Endothelial cell of umbilical vein (primary cell): ENCODE measurements at regions not wholly inside any gene's neighbourhood (a gene's known extent, or its start where the extent isn't known, plus 50 kb on each side); places are given as distances from the start of the nearest gene placed in this dataset.

ENCODE experiments used
- BruUV-seq: library from RNA; stranded (reverse); fragments of 400-500 nt; replicated peaks from 2 replicates; lab custom pipeline; 2021; lab: Mats Ljungman, UMichigan
- CTCF ChIA-PET: fragments of 300-600, 350-600 bp; sonication (Branson Sonifier 250); formaldehyde crosslinking; loops from one replicate; lab custom pipeline; 2021; ENCODE audit warnings: antibody characterized with exemption, inconsistent platforms; lab: Charles Lee
- POLR2A ChIA-PET: fragments of 300-600, 350-600 bp; sonication (Branson Sonifier 250); formaldehyde crosslinking; loops from one replicate; lab custom pipeline; 2021; ENCODE audit warnings: antibody characterized with exemption, inconsistent platforms; lab: Charles Lee
- DNase-seq: peaks from one replicate; pipeline ENCODE4 v3.0.0-alpha.2; 2011; ENCODE audit warnings: low read depth, low spot score
- FAIRE-seq: peaks from 2 replicates; lab custom pipeline; 2011; peaks lifted over from hg19 to GRCh38; lab: Jason Lieb, UNC
- H2AFZ ChIP-seq: 2 replicates; pipeline ENCODE4 v1.6.0; 2012; ENCODE audit warnings: low read depth, low read length, control low read depth, inconsistent platforms
- H3K27ac ChIP-seq: 2 replicates; pipeline ENCODE4 v1.5.1; 2011; ENCODE audit warnings: low read depth, mild to moderate bottlenecking, control low read depth, low read length, moderate library complexity; ENCODE audit not compliant: insufficient read depth
- H3K27me3 ChIP-seq, 2 experiments: 2 replicates each; pipeline versions ENCODE4 v1.6.0 to v1.6.1; 2011; ENCODE audit warnings: low read length in 2 of 2, mixed read lengths in 1 of 2; ENCODE audit not compliant: control insufficient read depth in 2 of 2, insufficient read depth in 2 of 2
- H3K36me3 ChIP-seq, 2 experiments: 2 replicates in 1 of 2; 3 replicates in 1 of 2; pipeline ENCODE4 v1.5.1; 2011; ENCODE audit warnings: low read length in 2 of 2, mild to moderate bottlenecking in 1 of 2, moderate library complexity in 1 of 2; ENCODE audit not compliant: control insufficient read depth in 2 of 2, insufficient read depth in 2 of 2; ENCODE audit errors: extremely low read depth in 1 of 2
- H3K4me1 ChIP-seq: 3 replicates; pipeline ENCODE4 v1.5.1; 2011; ENCODE audit warnings: mild to moderate bottlenecking, low read length; ENCODE audit not compliant: control insufficient read depth, insufficient read depth; ENCODE audit errors: extremely low read depth
- H3K4me2 ChIP-seq: 2 replicates; pipeline ENCODE4 v1.6.1; 2011; ENCODE audit warnings: low read length, control low read depth, mixed read lengths; ENCODE audit not compliant: insufficient read depth
- H3K4me3 ChIP-seq, 3 experiments: fragments of 200-600 bp in 1 of 3; sonication (generic), shearing (Covaris generic) in 1 of 3; replicated peaks in 1 of 3; 2 replicates each; pipeline ENCODE4 v1.5.1; 2011 to 2016; ENCODE audit warnings: control low read depth in 3 of 3, low read length in 3 of 3, mild to moderate bottlenecking in 2 of 3, inconsistent platforms in 1 of 3, low read depth in 1 of 3, moderate library complexity in 1 of 3; ENCODE audit not compliant: insufficient read depth in 1 of 3
- H3K79me2 ChIP-seq: 2 replicates; pipeline ENCODE4 v1.6.0; 2012; ENCODE audit warnings: low read length, inconsistent platforms; ENCODE audit not compliant: control insufficient read depth, insufficient read depth
- H3K9ac ChIP-seq: replicated peaks from 2 replicates; pipeline ENCODE3; 2011; ENCODE audit warnings: low read length, control low read depth; ENCODE audit not compliant: insufficient read depth; ENCODE audit errors: extremely low read depth
- H3K9me1 ChIP-seq: replicated peaks from 3 replicates; pipeline ENCODE4 v1.6.0; 2011; ENCODE audit warnings: mild to moderate bottlenecking, low read length; ENCODE audit not compliant: control insufficient read depth, insufficient read depth; ENCODE audit errors: extremely low read depth
- H3K9me3 ChIP-seq: replicated peaks from 2 replicates; pipeline ENCODE4 v1.5.1; 2012; ENCODE audit warnings: low read length, inconsistent platforms; ENCODE audit not compliant: control insufficient read depth, insufficient read depth
- H4K20me1 ChIP-seq: replicated peaks from 2 replicates; pipeline ENCODE3; 2011; ENCODE audit warnings: mild to moderate bottlenecking, low read length; ENCODE audit not compliant: control insufficient read depth, insufficient read depth; ENCODE audit errors: extremely low read depth
- EZH2 ChIP-seq: IDR thresholded peaks from 2 replicates; pipeline ENCODE4 v1.6.1; 2012; ENCODE audit warnings: borderline replicate concordance, low read depth, mild to moderate bottlenecking, moderate library complexity, low read length, inconsistent platforms; ENCODE audit not compliant: severe bottlenecking
- FOS ChIP-seq: IDR thresholded peaks from 2 replicates; pipeline ENCODE4 v1.6.1; 2011; ENCODE audit warnings: mild to moderate bottlenecking, low read length, moderate library complexity, borderline replicate concordance; ENCODE audit not compliant: insufficient read depth
- GATA2 ChIP-seq: IDR thresholded peaks from 2 replicates; pipeline ENCODE4 v1.7.0; 2011; ENCODE audit warnings: low read depth, mild to moderate bottlenecking, moderate library complexity, mixed read lengths, low read length; ENCODE audit not compliant: insufficient read length, insufficient read depth
- JUN ChIP-seq: IDR thresholded peaks from 2 replicates; pipeline ENCODE4 v1.6.1; 2011; ENCODE audit warnings: borderline replicate concordance, low read depth; ENCODE audit not compliant: insufficient read length, insufficient read depth
- MYC ChIP-seq: IDR thresholded peaks from one replicate; pipeline ENCODE4 v1.6.1; 2011; ENCODE audit warnings: mild to moderate bottlenecking, low read depth, low read length
- POLR2A ChIP-seq: IDR thresholded peaks from 2 replicates; pipeline ENCODE4 v1.6.1; 2012; ENCODE audit warnings: low read depth, mild to moderate bottlenecking, control low read depth, low read length
- POLR2AphosphoS5 ChIP-seq: IDR thresholded peaks from 2 replicates; pipeline ENCODE4 v1.6.1; 2012; ENCODE audit warnings: low read depth, mild to moderate bottlenecking, control low read depth, low read length, moderate library complexity; ENCODE audit not compliant: insufficient read depth
- dilution Hi-C: fragments of 300-500 bp; cut with MboI; formaldehyde crosslinking; loops from one replicate; pipeline ENCODE4 v1.15.0; 2019; ENCODE audit warnings: low sequenced_read_pairs; ENCODE audit not compliant: extremely low pct_ligation_motif_present
- intact Hi-C: fragments of 100-400 bp; cut with micrococcal nuclease; formaldehyde crosslinking; loops from one replicate; pipeline ENCODE4 v1.10.0; 2022
- TF ChIP-seq, protein P1 (sequence below), 2 donors: IDR thresholded peaks; 1 replicate in 1 of 2; 2 replicates in 1 of 2; pipeline ENCODE4 v1.5.1; 2011; ENCODE audit warnings: low read length in 2 of 2, mild to moderate bottlenecking in 2 of 2, moderate library complexity in 2 of 2, control low read depth in 1 of 2, inconsistent platforms in 1 of 2, low read depth in 1 of 2; ENCODE audit not compliant: insufficient read depth in 1 of 2; ENCODE audit errors: extremely low read depth in 1 of 2
- TF ChIP-seq, protein P2 (sequence below): IDR thresholded peaks from 2 replicates; pipeline ENCODE4 v1.6.1; 2011; ENCODE audit not compliant: insufficient read depth, insufficient read length

DNA sequence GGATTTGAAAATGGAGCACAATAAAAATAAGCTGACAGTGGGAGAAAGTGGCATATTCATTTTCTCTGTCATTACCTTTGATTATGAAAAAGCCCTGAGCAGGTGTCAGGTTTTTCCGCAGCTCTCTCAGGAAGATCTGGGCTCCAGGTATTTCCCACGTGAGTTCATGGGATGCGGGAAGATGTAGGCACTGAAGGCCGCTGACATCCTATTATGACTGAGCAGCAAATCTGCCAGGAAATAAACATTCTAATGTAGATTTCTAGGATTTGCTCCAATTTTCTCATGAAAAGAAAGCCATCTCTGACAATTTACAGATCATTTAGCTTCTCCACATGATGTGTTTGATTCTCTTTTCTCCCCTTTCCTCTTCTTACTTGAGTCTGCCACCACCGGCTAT lies 160.7 kb downstream of the KIT start:
- Histone ChIP-seq H3K79me2 (no peaks in the 10 kb centered on the region), H3K36me3 (no peaks in the 10 kb centered on the region), H3K9me3 (no peaks in the 10 kb centered on the region), H3K4me2 (no peak overlapping the region), H3K27ac (no peak overlapping the region), H3K27me3 (no peaks in the 10 kb centered on the region), H3K4me1 (no peaks in the 10 kb centered on the region), H3K4me3 (no peak overlapping the region), H4K20me1 (no peaks in the 10 kb centered on the region), H3K9ac (no peak overlapping the region), H3K9me1 (no peaks in the 10 kb centered on the region), H2AFZ (no peak overlapping the region)
- dilution Hi-C loops, result no loop called here
- no peak for FAIRE-seq
- ChIA-PET CTCF (no interaction called here), POLR2A (no interaction called here)
- BruUV-seq, result no TSS peak
- intact Hi-C loops, result no loop called here
- no peak for DNase-seq
- no peak for TF ChIP-seq GATA2
- no peak for TF ChIP-seq JUN
- TF ChIP-seq, protein P1, sequence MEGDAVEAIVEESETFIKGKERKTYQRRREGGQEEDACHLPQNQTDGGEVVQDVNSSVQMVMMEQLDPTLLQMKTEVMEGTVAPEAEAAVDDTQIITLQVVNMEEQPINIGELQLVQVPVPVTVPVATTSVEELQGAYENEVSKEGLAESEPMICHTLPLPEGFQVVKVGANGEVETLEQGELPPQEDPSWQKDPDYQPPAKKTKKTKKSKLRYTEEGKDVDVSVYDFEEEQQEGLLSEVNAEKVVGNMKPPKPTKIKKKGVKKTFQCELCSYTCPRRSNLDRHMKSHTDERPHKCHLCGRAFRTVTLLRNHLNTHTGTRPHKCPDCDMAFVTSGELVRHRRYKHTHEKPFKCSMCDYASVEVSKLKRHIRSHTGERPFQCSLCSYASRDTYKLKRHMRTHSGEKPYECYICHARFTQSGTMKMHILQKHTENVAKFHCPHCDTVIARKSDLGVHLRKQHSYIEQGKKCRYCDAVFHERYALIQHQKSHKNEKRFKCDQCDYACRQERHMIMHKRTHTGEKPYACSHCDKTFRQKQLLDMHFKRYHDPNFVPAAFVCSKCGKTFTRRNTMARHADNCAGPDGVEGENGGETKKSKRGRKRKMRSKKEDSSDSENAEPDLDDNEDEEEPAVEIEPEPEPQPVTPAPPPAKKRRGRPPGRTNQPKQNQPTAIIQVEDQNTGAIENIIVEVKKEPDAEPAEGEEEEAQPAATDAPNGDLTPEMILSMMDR (IDR thresholded peaks at IDR 0.05; ENCODE audit: extremely low read depth in 1 of 2, insufficient read depth in 1 of 2, low read depth in 1 of 2, low read length in 2 of 2), result no peak
- no peak for TF ChIP-seq FOS
- no peak for TF ChIP-seq POLR2AphosphoS5
- TF ChIP-seq, protein P2, sequence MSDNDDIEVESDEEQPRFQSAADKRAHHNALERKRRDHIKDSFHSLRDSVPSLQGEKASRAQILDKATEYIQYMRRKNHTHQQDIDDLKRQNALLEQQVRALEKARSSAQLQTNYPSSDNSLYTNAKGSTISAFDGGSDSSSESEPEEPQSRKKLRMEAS, result no peak
- TF ChIP-seq EZH2, result no peak
- no peak for TF ChIP-seq POLR2A
- TF ChIP-seq MYC, result no peak
